A673 (cell line): ENCODE measurements at regions not wholly inside any gene's neighbourhood (a gene's known extent, or its start where the extent isn't known, plus 50 kb on each side); places are given as distances from the start of the nearest gene placed in this dataset.

Source experiments
- EZH2 ChIP-seq: fragments of 200-600 bp; sonication (generic); IDR thresholded peaks from 2 replicates; pipeline ENCODE4 v1.6.1; 2017; ENCODE audit warnings: borderline replicate concordance, low read depth, mild to moderate bottlenecking, mixed read lengths, antibody characterized with exemption, low read length; ENCODE audit not compliant: poor library complexity, severe bottlenecking
- TF ChIP-seq, protein P1 (sequence below): fragments of 300-800, 200-600 bp; sonication (generic); conservative IDR thresholded peaks from 2 replicates; pipeline ENCODE4 v1.5.1; 2017; ENCODE audit warnings: low read depth, mild to moderate bottlenecking, antibody characterized with exemption, low read length, moderate library complexity, mixed read lengths

DNA sequence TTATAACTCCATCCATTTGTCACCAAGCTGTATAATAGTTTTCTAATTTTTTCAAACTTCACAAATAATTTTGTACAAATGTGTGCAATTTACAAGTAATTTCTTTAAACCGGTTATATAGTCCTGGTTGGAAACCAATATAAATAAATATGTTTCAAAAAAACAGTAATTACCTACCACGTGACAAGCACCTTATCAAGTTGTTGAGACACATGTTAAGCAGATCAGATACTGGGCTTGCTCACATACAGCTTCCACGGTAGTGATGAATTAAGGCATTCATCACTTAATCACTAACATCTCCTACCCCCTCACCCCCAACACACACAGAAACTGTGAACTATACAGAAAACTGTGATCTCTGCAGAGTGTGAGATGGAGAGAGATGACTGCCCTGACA is 630.0 kb upstream of the MBL2 start:
- TF ChIP-seq, protein P1, sequence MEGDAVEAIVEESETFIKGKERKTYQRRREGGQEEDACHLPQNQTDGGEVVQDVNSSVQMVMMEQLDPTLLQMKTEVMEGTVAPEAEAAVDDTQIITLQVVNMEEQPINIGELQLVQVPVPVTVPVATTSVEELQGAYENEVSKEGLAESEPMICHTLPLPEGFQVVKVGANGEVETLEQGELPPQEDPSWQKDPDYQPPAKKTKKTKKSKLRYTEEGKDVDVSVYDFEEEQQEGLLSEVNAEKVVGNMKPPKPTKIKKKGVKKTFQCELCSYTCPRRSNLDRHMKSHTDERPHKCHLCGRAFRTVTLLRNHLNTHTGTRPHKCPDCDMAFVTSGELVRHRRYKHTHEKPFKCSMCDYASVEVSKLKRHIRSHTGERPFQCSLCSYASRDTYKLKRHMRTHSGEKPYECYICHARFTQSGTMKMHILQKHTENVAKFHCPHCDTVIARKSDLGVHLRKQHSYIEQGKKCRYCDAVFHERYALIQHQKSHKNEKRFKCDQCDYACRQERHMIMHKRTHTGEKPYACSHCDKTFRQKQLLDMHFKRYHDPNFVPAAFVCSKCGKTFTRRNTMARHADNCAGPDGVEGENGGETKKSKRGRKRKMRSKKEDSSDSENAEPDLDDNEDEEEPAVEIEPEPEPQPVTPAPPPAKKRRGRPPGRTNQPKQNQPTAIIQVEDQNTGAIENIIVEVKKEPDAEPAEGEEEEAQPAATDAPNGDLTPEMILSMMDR: no peak
- TF ChIP-seq EZH2: no peak
